ENCODE measurements at regions not wholly inside any gene's neighbourhood (a gene's known extent, or its start where the extent isn't known, plus 50 kb on each side); places are given as distances from the start of the nearest gene placed in this dataset.

DNA sequence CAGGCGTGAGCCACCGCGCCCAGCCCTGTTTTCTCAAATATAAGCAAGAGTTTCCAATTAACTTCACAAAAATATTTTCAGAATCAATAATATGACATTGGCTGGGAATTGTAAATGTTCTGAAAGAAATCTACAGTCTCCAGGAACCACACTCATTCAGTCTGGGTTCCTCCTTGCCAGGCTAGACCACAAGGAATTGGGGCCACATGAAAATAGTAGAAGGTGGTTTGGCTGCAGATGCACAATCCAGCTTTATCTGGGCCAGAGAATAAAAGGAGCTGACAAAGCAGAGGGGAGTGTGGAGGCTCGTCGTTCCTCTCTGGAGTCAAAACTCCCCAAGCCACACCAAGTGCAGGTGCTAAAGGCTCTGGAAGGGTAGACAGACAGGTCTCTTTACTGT is 92.0 kb upstream of the OSMR start:
- no peak for DNase-seq

DNA sequence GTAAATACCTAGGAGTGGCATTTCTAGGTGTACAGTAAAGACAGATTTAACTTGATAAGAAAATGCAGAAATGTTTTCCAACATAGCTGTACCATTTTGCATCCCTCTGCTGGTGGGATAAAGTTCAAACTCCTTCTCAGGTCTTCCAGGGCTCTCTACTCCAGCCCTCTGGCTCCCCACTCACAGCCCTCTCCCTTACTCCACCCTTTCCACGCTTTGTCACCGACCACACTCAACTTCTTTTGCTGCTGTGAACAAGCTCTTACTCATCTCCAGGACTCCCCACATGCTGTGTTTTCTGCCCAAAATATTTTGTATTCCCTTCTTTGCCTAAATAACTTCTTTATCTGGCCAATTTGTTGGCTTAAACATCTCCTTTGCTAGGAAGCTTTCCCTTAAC is 90.6 kb upstream of the OSMR start:
- DNase-seq: no peak

DNA sequence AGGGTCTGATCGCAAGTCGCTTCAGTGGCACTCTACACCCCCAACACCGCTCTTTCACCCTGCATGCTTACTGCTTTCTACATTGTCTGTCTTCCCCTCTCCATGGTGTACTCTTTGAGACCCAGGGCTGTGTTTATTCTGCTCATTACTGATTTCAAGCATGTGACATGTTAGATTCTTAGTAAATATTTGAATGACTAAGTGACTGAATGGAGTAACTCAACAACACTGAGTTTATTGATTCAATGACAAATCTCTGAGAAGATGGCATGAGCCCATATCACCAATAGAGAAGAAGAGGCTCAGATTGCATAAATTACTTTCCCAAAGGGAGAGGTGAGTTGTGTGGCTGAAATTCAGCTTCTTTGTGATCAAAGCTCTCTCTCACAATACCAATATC is 89.7 kb upstream of the OSMR start:
- DNase-seq: no peak

DNA sequence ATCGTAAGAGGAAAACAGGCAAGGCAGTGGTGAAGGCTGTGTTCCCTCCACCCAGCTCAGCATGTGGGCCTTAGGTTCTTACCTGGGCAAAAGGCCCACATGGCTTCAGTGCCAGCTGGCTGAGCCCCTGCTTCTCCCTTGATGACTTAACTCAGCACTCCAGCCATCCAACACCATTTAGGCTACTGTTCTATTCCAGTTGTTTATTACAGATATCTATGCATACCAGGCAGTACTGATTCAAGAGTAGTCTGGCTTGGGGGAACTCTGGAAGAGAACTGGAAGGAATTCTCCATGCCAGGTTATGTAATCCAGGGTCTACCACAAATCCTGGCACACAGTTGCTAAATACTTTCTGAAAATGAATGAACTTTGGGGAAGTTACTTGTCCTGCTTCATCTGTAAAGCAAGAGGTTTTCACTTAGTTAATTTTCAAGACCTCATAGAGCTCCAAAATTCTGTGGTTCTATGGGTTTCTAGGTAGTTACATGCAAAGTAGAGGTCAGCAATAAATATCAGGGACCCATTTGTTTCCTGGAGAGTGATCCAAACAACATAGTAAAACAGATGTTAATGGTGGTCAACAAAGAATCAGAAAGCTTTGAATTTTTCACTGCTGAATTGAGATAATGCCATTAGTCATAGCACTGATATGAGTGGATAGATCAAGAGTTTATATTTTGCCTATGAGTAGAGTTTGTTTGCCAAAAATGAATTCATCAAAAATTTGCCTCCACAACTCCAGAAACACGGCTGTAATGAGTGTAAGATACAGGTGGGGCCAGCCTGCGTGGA is 88.2 kb upstream of the OSMR start:
- DNase-seq: no peak

DNA sequence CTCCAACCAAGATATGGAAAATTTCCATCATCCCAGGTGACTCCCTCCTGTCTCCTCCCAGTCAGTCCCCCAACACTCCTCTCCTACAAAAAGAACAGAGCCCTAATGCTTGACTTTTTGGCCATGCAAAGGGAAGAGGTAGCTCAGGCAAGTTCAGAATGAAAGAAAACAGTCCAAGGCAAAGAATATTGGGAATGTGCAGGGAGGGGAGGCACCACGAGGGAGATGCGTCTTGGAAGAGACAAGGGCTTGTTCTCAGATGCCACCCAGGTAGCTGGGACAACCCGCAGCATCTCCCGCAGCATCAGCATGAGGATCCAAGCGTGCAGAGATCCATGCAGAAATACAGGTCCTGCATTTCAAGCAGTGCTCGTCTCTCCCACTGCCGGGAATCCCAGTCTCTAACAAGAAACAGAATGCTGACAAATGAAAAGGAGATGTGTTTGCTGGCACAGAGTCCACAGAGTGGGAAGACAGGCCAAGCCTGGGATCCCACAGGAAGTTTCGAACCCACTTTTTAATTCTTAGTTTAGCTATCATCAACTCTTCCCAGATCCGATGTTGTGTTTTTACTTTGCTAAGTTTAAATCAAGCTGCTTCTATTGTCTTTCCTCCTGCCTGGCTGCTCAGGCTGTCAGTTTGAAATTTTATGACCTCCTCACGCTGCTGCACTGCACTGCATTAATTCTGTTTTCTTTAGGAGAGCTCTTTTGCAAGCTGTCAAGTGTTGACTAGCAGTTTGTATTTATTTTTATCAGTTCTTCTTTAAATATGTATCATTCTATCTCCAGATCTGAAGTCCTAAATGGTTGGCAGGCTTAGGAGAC is 86.8 kb upstream of the OSMR start:
- DNase-seq: peak; percentile 85

DNA sequence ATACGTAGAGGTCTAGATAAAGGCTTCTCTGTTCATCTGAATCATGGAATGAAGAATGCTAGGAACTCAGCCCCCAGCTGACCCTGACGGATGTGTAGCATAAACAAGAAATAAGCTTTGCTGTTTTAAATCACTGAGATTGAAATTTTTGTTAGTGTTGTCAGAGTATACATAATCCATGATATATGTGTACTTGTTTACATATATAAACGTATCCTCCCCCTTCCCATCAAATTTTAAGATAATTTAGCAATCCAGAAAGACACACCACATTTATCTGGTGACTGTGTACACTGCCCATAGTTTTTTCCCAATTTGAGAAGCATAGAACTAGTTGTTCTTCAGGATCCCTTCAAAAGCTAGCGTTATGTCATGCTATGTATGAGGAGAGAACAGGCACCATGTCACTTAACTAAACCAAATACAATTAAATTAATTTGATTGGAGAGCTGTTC is 80.8 kb upstream of the OSMR start:
- no peak for DNase-seq

DNA sequence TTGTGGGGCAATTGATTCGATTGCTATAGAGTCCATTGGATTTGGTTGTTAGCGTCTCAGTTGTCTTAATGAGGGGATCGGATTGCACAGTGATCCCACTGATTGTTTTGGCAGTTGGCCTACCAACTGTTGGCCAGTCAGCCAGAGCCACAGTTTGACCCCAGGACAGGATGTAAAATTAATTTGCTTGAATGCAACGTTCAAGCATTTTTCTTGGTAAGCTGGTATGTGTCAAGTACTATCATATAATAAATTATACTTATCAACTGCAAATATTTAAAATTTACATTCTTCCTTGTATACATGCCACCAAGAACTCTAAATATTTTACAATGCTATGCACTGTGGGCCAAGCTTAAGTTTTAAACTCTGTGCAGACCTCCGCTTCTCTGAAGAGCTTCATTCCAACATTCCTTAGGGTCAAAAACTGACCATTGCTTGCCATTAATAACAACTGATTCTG is 80.4 kb upstream of the OSMR start:
- no peak for DNase-seq

DNA sequence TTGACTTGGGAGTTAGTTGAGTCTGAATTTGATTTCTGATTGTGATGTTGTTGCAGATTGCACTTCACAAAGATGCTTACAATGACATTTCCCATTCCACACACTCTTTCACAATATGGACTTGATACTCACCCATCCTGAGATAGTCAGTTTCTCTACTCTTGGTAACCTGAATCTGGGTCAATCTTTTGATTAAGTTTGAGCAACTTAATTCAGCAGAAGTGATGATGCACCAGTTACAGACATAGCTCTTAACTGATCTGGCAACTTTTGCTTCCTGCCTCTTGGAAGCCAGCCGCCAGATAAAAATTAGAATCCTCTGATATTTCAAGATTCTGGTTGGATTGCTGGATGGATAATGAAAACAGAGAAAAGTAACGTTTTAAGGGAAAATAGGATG is 79.7 kb upstream of the OSMR start:
- DNase-seq: no peak

DNA sequence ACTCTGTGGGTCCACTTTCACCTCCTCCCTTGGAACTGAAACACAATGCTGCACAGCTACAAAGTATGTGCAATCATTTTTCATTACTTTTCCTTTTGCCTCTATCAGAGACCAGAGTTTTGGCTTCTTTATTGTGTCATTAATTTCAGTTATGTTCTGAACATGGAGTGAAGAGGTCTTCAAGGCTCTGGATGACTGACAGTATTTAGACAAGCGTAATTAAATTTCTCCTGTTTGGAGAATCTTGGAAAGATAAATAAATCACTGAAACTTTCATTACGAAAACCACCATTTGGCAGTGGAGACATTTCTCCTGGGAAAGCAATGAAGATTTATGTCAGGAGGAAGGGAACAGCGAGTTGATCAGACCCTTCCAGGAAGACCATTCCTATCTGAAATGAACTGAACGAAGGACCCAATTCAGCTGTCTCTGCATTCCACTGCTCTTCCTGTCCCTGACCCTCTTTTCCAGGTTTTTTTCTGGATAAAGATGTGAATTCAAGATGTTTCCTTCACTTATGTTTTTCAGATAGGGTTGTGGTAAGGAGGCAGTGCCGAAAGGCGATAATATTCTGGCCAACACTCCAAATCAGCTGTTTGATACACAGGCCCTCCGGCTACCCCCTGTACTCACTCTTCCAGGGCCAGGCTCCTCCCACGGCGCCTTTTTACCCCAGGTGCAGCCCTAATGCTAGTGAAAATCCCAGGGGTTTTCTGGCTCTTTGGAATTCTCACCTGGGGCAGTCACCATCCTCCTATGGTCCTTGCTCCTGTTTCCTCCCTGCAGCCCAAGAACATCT is 77.2 kb upstream of the OSMR start:
- no peak for DNase-seq

DNA sequence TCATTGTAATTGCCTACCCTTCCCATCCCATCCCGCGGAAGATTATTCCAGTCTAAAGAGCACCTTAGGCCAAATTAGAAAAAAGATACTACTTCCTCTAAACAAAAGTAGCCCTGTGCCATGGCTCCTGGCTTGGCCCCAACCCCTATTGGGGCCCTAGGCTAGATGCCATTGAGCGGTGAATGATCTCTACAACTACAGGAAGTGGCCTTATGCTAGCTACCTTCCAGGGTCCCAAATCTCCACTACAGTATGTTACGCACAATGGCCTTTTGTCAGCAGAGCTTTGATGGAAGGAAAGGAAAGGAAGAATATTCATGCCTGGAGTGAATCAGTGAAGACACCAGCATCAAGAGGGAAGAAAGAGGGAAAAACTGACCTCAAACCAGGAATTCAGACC is 73.3 kb upstream of the OSMR start:
- DNase-seq: no peak

DNA sequence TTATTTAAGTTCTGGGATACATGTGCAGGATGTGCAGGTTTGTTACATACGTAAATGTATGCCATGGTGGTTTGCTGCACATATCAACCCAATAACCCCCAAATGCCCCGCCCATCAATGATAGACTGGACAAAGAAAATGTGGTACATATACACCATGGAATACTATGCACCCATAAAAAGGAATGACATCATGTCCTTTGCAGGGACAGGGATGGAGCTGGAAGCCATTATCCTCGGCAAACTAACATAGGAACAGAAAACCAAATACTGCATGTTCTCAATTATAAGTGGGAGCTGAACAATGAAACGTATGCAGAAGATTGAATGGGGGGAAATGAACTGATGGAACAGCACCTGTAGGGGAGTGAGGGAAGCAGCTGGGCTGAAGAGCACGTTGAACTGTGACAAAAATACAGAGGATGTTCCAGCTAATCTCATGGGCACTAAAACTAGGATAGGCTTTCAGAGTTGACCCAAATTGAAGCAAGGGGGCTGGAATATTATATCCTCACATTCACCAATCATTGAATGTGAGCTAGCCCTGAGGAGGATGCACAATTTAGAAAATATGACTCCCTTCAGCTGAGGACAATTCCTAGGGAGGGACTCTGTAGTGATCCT is 70.5 kb upstream of the OSMR start:
- no peak for DNase-seq

DNA sequence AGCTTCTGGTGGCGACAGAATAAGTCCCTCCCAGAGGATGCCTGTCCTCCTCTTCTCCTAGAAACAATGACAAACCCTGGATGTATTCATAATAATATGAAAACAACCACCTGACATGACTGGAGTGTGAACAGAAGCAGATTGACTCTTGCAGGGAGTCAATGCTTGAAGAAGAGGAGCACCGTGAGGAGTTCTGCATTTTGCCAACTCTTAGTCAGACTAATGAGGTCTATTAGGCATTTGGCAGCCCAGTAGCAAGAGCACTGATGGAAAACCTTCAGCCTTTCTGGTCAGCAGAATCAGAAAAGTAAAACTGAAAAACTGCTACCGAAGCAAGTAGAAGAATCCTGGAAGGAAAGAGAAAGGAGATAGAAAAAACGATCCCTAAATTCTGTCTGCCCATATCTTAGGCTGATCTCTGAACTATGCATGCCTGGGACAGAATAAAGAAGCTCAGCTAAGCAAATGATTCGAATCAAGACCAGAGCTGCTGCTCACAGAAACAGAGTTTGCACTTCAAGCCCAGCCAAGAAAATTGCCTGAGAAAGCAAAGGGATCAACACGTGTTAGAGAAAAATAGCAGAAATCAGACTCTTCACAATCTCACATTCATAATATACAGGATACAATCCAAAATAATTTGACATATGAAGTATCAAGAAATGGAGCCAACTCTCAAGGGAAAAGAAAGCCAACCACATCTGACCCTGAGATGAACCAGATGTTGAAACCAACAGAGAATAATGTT is 69.5 kb upstream of the OSMR start:
- DNase-seq: no peak

DNA sequence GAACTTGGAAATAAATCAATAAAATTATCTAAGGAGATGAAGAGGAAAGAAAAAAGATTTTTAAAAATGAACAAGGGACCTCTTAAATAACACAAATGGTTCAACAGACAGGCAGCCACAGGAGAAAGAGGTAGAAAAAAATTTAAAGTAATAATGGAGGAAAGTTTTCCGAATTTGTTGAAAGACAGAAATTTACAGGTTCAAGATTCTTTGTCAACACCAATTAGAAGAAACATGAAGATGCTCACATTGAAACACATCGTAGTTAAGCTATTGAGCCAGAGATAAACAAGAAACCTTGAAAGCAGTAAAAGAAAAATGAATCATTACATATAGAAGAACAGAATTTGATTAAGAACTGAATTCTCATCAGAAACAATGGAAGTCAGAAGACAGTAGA is 68.7 kb upstream of the OSMR start:
- no peak for DNase-seq

DNA sequence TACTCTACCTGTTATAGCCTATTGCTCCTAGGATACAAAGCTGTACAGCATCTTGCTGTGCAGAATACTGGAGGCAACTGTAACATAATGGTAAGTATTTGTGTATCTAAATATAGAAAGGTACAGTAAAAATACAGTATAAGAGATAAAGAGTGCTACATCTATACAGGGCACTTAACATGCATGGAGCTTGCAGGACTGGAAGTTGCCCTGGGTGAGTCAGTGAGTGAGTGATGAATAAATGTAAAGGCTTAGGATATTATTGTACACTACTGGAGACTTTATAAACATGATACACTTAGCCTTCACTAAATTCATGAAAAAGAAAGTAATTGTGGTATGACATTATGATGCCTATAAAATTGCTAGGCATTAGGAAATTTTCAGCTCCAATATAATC is 65.5 kb upstream of the OSMR start:
- DNase-seq: no peak

DNA sequence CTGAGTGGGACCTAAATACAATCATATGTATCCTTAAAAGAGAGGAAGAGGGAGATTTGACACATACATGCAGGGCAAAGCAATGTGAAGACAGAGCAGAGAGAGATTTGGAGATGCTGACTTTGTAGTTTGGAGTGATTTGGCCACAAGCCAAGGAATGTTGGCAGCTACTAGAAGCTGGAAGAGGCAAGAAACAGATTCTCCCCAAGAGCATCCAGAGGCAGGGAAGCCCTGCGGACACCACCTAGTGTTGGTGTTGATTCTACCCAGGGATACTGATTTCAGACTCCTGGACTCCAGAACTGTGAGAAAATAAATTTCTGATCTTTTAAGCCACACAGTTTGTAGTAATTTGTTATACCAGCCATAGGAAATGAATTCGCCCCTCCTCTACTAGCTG is 64.9 kb upstream of the OSMR start:
- no peak for DNase-seq

DNA sequence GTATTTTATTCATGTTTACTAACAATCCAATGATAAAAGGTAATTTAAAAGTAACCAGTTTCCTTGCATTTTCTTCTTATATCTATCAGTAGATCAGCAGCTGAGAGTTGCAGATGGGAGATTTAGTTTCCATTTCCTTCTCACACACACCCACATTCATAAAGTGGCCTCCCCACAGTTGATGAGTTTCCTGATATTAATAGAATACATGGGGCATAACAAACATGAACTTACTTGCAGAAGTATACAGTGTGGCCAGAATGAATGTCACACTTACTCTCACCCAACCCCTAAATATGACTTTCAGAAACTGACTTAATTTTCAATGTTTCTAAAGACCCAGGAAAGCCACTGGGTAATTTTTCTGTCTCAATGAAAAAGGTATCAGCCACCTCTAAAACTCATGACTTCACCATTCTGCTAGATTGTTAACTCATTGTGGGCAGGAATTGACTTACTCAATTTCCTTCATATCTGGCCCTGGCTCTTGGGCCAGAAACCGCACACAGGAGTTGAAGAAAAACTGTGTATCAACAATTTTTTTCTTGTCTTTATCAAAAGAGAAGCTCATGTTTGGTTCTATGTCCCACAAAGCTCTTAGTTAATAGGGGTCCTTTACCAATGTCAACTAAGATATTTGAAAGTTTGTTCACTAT is 63.5 kb upstream of the OSMR start:
- DNase-seq: no peak

DNA sequence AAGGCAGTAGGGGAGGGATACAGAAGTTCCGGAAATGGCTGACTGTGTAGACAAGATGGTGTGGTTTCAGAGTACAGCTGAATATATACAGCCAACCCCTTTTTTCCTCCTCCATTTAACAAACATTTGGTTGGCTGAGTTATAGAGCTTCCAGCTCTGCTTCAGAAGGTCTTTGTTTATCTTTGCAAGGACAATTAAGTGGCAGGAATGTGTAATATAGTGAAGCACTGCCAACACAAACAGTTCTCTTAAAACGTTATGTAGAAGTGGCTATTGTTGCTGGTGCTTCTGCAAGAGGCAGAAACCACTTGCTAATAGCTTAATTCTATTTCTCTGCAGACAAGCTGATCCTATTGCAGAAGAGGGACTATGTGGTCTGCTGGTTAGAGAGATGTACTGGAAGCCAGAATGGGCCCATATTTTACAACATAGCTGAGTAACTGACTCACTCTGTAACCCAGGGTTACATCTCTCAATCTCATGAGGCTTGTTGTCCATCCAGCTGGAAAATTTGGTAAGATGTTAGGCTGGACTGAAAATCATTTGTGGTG is 62.7 kb upstream of the OSMR start:
- no peak for DNase-seq

DNA sequence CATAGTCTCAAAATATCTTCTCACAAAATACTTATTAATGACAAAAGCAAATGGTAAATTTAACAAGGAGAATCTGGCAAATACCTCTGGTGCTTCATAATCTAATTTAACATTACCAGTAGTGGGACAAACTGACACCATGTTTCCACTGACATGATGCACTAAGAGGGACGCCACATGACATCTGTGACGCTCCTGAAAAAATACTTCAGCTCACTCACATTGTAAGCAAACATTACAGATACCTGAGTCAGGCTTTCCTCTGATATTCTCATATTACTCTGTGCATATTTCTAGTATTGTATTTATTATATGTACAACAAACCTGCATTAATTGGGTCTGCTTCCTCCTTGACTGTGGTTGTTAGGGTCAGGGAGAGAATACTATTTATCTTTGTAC is 56.7 kb upstream of the OSMR start:
- no peak for DNase-seq

DNA sequence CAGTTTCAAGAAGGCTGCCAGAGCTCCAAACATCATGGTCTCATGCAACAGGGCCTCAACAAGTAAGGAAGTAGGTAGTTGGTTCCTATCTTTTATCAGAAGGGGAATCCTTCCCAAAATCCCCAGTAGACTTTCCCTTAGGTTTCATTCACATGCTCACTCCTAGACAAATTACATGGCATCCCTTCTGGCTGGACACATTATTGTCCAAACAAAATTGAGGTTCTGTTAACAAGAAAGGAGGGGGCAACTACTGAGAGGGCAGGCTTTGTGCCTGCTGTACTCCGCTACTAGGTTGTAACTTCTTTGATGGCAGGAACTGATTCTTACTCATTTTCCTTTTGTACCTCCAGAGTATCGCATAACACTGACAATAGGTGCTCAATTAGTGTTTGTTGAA is 56.0 kb upstream of the OSMR start:
- DNase-seq: no peak

DNA sequence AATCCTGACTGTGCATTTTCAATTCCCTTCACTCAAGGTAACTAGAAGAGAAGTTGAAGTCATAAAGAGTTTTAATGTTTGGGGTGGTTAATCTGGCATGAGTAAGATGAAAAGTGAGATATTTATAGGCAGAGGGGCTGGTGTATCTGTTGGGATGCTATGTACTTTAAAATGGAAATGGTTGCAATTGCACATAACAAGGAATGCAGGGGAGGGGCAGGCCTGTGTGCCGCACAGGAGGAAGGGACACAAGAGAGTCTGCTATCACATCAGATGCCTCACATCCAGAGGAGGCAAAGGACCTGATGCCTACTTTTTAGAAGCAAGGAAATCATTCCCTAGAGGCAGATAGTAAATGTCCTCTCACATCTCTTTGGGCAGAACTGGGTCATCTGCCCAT is 55.5 kb upstream of the OSMR start:
- no peak for DNase-seq

DNA sequence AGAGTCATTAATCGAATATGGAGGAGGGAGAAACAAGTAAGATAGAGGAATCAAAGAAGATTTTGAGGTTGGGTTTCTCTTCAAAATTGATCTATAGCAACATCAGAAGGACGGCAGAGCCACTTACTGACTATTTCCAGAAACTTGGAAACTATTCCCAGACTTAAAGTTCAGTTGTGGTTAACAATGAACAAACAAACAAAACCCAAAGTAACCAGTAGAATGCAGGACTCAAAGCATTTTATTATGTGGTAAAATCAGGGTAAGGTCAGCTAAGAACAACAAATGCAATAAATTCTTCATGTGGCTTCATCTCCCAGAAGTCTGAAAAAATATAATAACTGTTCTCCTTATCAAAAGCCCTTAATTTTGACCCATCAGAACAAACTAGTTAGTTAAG is 54.9 kb upstream of the OSMR start:
- no peak for DNase-seq
